ENCODE measurements at regions not wholly inside any gene's neighbourhood (a gene's known extent, or its start where the extent isn't known, plus 50 kb on each side); places are given as distances from the start of the nearest gene placed in this dataset.
"Not testable (repeated sequence)": the region's sequence is repeated elsewhere in the genome, so short reads cannot be mapped to it uniquely, and the experiment has no call there.

GRCh38 chr2:186980787-186981550, 132.0 kb upstream of the ZSWIM2 start:
- DNase-seq: no peak

DNA sequence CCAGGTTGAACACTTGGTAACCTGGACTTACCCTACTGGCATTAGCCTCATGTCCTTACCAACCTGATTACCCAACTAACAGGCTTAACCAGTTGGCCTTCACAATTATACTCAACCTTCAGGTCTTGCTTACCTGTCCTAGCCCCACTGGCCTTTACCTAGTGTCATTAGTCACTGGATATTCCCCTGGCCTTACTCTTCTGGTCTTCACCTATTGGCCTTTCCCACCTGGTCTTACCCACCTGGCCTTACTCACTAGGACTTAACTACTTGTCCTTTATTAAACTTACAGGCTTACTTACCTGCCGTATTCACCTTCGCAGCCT, 131.1 kb upstream of the ZSWIM2 start:
- DNase-seq: no peak

DNA sequence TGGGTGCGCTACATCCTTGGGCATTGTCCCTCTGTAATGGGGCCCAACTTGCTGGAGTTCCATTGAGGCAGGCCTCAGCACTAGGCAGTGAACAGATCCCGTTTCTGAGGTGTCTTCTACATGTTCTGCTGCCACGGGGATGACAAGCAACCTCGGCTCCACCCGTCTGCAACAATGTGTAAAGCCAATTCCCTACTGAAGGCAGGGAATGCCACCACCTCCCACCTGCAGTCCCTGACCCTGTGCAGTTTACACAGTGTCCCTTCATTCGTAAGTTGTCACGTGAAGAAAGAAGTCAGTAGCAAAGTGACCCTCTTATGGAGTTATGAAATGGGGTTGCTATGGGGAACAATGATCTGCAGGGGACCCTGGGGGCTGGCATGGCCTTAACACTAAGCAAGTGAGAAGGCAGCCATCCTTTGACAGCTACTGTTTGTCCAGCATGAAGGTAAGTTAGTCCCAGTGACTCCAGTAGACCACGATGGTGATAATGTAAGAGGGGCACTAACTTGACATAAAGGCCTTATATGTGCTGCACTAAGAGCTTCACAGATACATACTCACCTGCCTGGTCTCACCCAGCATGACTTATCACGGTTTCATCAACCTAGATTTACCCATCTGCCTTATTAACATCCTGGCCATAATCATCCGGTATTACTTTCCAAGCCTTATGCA, 130.6 kb upstream of the ZSWIM2 start:
- no peak for DNase-seq

- DNase-seq: no peak
Observed at GRCh38 chr2:186977433-186978045, 128.6 kb upstream of the ZSWIM2 start.

DNA sequence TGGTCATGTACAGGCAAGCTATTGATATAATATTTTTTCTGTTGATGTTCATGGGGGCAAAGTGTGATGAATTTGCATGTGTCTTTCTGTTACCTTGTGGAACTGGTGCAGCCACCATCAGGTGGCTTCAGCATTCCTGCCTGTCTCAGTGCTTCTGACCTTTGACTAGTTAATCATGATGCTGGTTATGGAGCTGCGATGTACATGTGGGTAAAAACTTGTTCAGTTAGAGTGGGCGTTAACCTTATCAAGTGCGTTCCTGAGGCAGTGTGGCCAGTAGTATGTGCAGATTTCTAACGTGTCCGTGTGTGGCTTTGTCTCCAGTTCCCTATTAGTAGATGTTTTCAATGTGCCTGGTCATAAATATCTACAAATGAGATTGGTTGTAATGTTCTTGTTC, 127.4 kb upstream of the ZSWIM2 start:
- no peak for DNase-seq

- DNase-seq: no peak
Observed at GRCh38 chr2:186972281-186972970, 123.5 kb upstream of the ZSWIM2 start.

DNA sequence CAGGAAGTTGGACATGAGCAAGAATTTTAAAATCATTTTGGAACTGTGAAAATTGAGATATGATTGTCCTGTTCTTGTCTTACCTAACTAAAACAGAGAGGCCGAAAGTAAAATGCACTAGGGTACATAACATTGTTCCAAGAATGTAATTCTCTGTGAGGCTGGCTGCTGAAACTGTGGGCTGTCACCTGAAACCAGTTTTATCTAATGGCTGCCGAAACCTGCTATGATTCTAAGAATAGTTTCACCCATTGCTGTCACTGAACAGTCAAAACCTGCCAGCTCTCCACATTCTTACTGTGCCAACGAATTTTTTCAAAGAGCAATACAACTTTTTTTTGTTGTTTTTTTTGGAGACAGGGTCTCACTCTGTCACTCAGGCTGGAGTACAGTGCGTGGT, 119.3 kb upstream of the ZSWIM2 start:
- DNase-seq: no peak

DNA sequence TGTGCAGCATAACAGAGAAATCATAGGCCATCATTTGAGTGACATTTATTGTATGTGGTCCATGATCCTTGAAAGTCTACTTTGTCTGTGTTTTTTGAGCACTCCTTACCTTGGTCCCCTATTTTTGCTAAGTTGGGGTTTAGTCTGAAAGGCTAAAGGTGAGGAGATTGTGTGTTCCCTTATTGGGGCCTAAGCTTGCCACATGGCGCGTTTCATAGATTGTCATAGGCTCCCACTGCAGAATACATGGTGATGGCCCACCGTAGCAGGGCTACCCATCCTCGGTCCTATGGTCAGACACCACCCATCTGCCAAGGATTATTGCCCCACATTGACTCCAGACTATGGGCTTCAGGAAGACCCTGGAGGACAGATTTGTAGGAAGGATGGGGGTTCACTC, 117.0 kb upstream of the ZSWIM2 start:
- no peak for DNase-seq

GRCh38 chr2:186962085-186962747, 113.2 kb upstream of the ZSWIM2 start:
- DNase-seq: no peak

GRCh38 chr2:186960241-186960640, 111.3 kb upstream of the ZSWIM2 start:
- DNase-seq: not testable (repeated sequence)

DNA sequence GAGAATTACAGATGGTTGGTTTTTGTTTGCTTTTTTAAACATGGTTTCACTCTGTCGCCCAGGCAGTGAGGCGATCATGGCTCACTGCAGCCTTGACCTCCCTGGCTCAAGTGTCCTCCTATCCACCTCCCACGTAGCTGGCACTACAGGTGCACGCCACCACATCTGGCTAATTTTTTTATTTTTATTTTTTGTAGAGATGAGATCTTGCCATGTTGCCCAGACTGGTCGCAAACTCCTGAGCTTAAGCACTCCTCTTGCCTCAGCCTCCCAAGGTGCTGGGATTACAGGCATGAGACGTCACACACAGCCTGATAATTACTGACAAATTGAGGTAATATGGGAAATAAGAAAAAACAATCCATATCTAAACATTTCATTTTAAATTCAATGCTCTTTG, 110.5 kb upstream of the ZSWIM2 start:
- no peak for DNase-seq

DNA sequence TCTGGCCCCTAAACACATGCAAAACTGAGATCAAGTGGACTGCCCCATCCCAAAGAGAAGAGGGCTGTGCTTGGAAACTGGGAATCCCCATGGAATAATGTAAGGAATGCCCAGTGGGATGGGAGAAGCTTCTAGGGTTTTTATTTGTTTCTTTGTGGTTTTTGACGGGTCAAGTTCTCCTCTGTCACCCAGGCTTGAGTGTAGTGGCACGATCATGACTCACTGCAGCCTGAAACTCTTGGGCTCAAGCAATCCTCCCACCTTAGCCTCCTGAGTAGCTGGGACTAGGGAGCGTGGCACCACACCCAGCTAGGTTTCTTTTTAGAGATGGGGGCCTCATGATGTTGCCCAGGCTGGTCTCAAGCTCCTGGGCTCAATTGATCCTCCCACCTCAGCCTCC, 101.7 kb upstream of the ZSWIM2 start:
- DNase-seq: no peak

GRCh38 chr2:186949726-186950256, 100.8 kb upstream of the ZSWIM2 start:
- DNase-seq: no peak

DNA sequence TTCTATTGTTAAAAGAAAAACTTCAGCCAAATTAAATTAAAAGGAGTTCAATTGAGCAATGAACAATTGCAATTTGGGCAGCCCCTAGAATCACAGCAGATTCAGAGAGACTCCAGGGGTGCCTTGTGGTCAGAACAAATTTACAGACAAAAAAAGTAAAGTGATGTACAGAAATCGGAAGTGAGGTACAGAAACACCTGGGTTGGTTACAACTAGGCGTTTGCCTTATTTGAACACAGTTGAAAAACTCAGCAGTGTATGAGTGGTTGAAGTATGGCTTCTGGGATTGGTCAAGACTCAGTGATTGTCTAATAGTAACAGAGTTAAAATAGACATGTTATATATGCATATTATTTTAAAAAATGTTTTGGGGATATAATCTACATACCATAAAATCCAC, 98.5 kb upstream of the ZSWIM2 start:
- DNase-seq: no peak

- no peak for DNase-seq
Observed at GRCh38 chr2:186946896-186947467, 98.0 kb upstream of the ZSWIM2 start.

DNA sequence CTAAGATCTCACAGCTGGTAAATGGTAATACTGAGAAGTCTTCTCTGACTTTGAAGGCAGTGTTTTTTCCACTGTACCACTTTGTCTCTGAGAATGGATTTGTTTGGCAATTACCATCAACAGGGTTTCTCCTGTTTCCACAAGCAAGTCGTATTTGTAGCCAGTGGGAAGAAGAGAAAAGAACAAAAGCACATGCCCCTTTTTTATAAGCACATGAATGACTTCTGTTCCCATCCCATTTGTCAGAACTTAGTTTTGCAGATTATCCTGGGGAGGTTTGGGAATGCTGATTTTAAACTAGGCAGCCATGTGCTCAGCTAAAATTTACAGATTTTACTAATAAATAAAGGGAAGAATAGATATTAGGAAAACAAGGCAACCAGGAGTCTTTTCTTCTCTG, 92.9 kb upstream of the ZSWIM2 start:
- no peak for DNase-seq

DNA sequence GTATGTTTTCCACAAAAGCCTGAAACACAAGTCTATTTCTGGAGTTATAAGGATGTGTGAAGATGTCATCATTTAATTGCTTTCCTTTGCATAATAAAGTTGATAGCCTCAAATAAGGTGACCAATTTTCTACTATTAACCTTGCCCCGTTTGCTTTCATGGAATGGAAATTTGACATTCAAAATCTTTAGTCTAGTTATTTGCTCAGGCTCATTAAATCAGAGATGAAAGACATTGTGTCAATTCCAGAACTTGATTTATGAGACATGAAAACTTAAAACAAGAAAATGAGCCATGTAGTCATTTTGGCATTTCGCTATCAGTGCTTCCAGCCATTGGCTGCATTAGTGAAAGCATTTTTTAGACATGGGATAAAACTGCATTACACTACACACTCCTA, 91.5 kb upstream of the ZSWIM2 start:
- DNase-seq: no peak

GRCh38 chr2:186934420-186934819, 85.5 kb upstream of the ZSWIM2 start:
- no peak for DNase-seq

GRCh38 chr2:186927867-186928191, 78.9 kb upstream of the ZSWIM2 start:
- no peak for DNase-seq

GRCh38 chr2:186927185-186927866, 78.4 kb upstream of the ZSWIM2 start:
- DNase-seq: no peak

GRCh38 chr2:186925514-186925913, 76.5 kb upstream of the ZSWIM2 start:
- DNase-seq: no peak

GRCh38 chr2:186922316-186922715, 73.3 kb upstream of the ZSWIM2 start:
- DNase-seq: not testable (repeated sequence)
